ENCODE measurements at regions not wholly inside any gene's neighbourhood (a gene's known extent, or its start where the extent isn't known, plus 50 kb on each side); places are given as distances from the start of the nearest gene placed in this dataset.

- WGBS, 2 donors, result 26 to 36% methylated on average over 3 of the region's 3 CpGs
- H3K9me3 ChIP-seq, result no peaks in the 10 kb centered on the region
- H3K4me3 ChIP-seq, result no peak overlapping the region
- TF ChIP-seq CTCF (IDR thresholded peaks at IDR 0.05) (no peak), POLR2A (IDR thresholded peaks at IDR 0.05) (no peak)
- H3K27me3 ChIP-seq, result no peaks in the 10 kb centered on the region
- H3K36me3 ChIP-seq, result no peaks in the 10 kb centered on the region
- no peak overlapping the region for H3K27ac ChIP-seq
- intact Hi-C loops (cut with DNase I), result no loop called here
- no peaks in the 10 kb centered on the region for H3K4me1 ChIP-seq
- DNase-seq, result no peak
Observed at GRCh38 chr1:99133756-99134500, 129.3 kb upstream of the PLPPR5 start.

- Histone ChIP-seq H3K9me3 (no peaks in the 10 kb centered on the region), H3K27me3 (no peaks in the 10 kb centered on the region), H3K27ac (no peak overlapping the region), H3K4me1 (no peaks in the 10 kb centered on the region), H3K36me3 (no peaks in the 10 kb centered on the region), H3K4me3 (no peak overlapping the region)
- TF ChIP-seq CTCF (IDR thresholded peaks at IDR 0.05) (no peak), POLR2A (IDR thresholded peaks at IDR 0.05) (no peak)
- 69 to 90% methylated on average over 1 of the region's 1 CpG for WGBS, 2 donors
- no peak for DNase-seq
- intact Hi-C loops (cut with DNase I), result no loop called here
Observed at GRCh38 chr1:99137554-99138206, 126.6 kb upstream of the PLPPR4 start.

- H3K4me1 ChIP-seq, result no peaks in the 10 kb centered on the region
- WGBS, 2 donors, result 85 to 90% methylated on average over 11 of the region's 11 CpGs
- no peak for TF ChIP-seq CTCF (IDR thresholded peaks at IDR 0.05)
- TF ChIP-seq POLR2A (IDR thresholded peaks at IDR 0.05), result no peak
- H3K27ac ChIP-seq, result no peak overlapping the region
- H3K27me3 ChIP-seq, result no peaks in the 10 kb centered on the region
- H3K4me3 ChIP-seq, result no peak overlapping the region
- DNase-seq, result no peak
- no peaks in the 10 kb centered on the region for H3K36me3 ChIP-seq
- no peaks in the 10 kb centered on the region for H3K9me3 ChIP-seq
- intact Hi-C loops (cut with DNase I), result no loop called here
Observed at GRCh38 chr1:99139876-99140275, 124.4 kb upstream of the PLPPR4 start.

GRCh38 chr1:99146129-99146848 lies 118.0 kb upstream of the PLPPR4 start:
- Histone ChIP-seq H3K4me3 (no peak overlapping the region), H3K9me3 (no peaks in the 10 kb centered on the region), H3K4me1 (no peaks in the 10 kb centered on the region), H3K27ac (no peak overlapping the region), H3K27me3 (no peaks in the 10 kb centered on the region), H3K36me3 (no peaks in the 10 kb centered on the region)
- TF ChIP-seq POLR2A (IDR thresholded peaks at IDR 0.05) (no peak), CTCF (IDR thresholded peaks at IDR 0.05) (no peak)
- intact Hi-C loops (cut with DNase I), result no loop called here
- DNase-seq, result no peak
- WGBS, 2 donors, result 78 to 90% methylated on average over 2 to 4 of the region's 15 CpGs

GRCh38 chr1:99149952-99150351 lies 114.3 kb upstream of the PLPPR4 start:
- H3K36me3 ChIP-seq, result no peaks in the 10 kb centered on the region
- intact Hi-C loops (cut with DNase I), result no loop called here
- 71 to 73% methylated on average over 3 of the region's 3 CpGs for WGBS, 2 donors
- H3K27me3 ChIP-seq, result no peaks in the 10 kb centered on the region
- no peaks in the 10 kb centered on the region for H3K4me1 ChIP-seq
- DNase-seq, result no peak
- no peak overlapping the region for H3K27ac ChIP-seq
- no peaks in the 10 kb centered on the region for H3K9me3 ChIP-seq
- TF ChIP-seq CTCF (IDR thresholded peaks at IDR 0.05) (no peak), POLR2A (IDR thresholded peaks at IDR 0.05) (no peak)
- H3K4me3 ChIP-seq, result no peak overlapping the region

Data from esophagus squamous epithelium (tissue), 5 donors.